Superior temporal gyrus (tissue), 1 donor: ENCODE measurements at regions not wholly inside any gene's neighbourhood (a gene's known extent, or its start where the extent isn't known, plus 50 kb on each side); places are given as distances from the start of the nearest gene placed in this dataset.

ENCODE experiments used
- DNase-seq: peaks from one replicate; pipeline ENCODE4 v3.0.0-alpha.2; 2016; ENCODE audit errors: extremely low spot score

DNA sequence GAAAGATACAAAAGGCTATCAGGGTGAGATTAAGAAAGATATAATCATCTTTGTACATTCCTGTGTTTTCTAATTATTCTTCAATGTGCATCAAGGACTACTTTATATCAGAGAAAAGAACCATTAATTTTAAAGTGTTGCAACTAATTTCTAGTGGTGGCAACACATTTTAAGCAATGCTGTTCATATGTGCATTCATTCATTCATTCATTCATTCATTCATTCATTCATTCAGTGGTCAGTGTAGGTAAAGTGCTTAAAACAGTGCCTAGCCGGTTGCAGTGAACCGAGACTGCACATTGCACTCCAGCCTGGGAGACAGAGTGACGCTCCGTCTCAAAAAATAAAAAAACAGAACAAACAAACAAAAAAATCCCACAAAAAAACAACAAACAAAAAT, 155.7 kb upstream of the ZNF536 start:
- DNase-seq: no peak

DNA sequence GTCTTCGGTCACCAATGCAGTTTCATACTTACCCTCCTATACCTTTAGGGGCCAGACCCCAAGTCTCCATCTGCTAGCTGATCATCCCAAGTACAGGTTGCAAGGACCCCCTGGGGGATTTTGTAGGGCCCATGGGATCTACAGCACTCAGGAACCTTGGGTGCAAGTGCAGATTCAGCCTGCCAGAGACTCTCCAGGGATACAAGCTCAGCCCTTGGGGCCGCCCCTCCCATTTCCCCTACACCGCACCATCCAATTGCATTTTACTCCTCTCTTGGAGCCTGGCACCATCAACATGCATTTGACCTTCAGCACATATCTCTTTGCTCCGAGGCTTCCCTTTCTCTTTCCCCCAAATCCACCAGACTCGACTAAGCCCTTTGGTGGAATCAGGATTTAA, 154.7 kb upstream of the ZNF536 start:
- DNase-seq: no peak

DNA sequence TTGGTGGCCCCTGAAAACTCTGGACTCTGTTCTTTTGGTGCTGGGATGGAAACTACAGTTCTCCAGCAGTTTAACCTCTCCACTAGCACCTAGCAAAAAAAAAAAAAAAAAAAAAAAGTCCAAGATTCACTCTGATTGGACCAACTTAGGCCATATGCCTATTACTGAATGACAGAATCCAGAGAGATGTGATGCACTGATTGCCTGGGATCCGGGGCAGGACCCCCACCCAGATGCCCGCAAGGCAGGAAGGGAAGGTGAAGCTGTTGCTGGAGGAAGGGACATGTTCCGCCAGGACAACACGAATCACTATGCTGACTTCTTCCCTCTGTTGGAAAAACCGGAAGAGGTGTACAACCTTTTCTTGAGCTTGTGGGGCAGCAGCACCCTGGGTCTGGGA, 152.5 kb upstream of the ZNF536 start:
- no peak for DNase-seq

DNA sequence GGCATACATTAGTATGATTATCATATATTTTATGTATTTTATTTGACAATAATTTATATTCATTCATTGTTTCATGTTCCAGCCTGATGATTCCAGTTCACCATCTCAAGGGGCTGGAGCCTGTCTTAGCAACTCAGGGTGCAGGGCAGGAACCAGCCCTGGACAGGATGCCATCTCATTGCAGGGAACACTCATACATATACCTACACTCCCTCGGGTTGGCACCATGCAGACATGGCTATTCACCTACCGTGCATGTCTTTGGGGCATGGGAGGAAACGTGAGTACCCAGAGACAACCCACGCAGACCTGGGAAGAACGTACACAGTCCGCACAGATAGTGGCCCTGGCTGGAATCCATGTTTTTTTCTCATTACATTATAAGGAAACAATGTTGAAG, 151.0 kb upstream of the ZNF536 start:
- no peak for DNase-seq

DNA sequence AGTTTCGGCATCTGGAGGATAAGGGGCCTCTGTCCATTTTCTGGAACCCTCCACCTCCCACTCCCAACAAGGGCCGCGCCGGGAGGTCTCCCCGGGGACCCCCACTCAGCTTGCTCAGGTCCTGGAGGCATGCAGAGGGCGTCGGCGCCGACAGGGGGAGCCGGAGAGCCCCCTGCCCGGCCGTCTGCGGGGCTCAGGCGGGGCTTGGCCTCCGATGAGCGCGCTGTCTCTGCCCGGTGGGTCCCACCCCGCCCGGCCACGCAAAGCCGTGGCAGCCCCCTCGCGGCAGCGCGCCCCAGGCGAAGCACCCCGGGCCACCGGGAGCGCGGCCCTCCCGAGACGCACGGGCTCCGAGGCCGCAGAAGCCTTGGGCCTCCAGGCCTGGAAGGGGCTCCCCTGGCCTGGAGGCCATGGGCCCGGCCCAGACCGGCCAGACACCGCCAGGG, 149.7 kb upstream of the ZNF536 start:
- no peak for DNase-seq

DNA sequence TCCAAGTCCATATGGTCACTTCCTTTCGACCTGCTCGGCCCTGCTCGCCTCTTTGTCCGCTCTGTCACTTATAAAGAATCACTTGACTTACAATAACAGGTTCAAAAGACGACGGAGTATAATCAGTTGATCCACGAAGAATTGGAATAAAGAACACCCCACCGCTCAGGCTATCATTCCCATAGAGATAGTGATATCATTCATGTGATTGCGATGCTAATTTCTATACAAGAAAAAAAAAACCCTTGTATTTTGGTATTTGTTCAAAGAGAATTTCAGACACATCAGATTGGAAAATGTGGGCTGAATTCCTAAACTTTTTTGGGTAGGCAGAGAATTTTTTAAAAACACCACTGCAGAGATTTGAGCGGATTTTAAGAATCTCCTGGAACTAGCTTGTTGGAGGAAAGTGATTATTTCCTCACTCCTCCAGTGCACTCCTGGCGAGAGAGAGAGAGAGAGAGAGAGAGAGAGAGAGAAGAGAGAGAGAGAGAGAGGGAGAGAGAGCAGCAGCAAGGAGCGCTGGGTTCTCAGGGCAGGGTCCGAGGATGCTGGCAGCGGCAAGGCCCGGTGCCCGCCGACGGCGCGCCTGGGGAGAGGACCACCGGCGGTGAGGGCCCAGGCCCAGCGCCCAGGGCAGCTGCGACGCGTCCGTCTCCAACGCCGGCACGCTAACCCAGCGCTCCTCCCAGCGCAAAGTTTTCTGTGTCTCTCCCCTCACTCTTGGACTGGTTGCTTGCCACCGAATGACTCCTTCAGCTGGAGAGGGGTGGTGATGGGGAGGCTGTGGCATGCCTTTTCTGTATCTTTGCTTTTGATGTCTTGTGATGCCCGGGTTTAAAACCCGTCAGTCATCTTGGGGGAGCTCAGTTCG, 149.0 kb upstream of the ZNF536 start:
- DNase-seq: peak; percentile 50

DNA sequence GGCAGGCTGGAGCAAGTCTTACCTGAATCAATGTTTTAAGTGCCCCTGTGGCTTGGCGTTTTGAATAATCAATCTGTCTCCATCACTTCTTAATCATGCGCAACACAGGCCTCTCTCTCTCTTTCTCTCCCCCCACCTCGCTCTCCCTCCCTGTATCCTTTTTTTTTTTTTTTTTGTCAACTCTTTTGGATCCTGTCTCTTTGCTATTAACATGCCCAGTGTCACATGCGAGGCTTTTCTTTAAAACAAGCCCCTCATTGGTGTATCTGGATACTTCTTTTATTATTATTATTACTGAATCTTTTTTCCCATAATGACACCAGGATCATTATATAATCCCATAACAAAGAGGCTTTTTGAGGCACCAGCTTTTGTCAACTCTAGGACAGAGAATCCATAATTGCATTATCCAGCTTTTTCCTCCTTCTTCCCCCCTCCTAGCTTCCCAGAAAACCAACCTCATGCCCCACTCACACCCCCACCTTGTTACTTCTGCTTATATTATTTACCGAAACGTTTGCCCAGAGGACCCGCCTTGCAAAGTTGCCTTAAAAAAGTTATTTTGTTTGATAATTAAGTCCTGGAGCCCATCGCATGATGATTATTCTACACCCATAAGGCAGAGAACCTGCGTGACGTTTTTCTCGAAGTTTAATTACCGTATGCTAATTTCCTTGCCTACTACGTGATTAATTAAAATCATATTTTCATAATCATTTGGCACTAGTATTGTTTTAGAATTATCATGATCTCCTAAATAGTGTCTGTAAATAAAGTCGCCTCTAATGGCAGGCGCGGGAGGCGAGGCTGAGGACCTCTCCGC, 148.1 kb upstream of the ZNF536 start:
- peak; percentile 65 for DNase-seq

DNA sequence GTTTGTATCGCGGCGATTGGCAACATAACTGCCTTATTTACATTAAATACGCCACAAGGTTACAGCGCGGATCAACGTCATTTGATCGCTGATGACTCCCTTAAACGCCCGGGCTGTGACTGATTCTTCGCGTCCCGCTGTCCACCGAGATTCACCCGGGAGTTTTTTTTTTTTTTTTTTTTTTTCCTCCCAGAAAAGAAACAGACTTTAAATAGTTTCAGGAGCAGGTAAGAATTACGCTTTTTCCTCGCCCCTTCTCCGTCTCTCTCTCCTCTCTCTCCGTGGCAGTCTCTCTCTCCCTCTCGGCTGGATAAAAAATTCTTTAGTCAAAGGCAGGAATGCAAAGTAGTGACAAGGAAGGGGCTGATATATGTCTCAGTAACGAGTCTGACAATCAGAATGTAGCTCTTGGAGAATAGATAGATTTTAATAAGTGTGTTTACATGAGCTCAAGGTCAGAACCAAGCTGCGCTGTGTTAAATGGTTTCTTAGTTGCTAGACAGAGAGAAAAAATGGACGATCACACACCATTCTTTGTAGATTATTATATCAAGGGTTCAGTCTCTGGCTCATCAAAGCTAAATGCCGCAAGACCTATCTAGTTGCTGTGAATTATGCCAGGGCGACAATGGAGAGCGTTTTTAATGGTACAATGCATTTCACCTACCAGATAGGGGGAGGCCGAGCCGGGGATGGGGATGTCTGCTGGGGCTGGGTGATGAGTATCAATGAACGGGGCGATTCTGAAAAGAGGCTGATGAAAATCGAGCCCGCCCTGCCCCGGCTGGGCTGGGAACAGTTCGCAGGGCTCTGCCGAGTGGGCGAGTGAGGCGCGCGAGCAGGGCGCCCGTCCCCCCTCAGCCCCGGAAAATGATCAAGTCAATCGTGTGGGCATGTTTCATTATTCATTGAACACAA, 147.2 kb upstream of the ZNF536 start:
- DNase-seq: peak; percentile 80

DNA sequence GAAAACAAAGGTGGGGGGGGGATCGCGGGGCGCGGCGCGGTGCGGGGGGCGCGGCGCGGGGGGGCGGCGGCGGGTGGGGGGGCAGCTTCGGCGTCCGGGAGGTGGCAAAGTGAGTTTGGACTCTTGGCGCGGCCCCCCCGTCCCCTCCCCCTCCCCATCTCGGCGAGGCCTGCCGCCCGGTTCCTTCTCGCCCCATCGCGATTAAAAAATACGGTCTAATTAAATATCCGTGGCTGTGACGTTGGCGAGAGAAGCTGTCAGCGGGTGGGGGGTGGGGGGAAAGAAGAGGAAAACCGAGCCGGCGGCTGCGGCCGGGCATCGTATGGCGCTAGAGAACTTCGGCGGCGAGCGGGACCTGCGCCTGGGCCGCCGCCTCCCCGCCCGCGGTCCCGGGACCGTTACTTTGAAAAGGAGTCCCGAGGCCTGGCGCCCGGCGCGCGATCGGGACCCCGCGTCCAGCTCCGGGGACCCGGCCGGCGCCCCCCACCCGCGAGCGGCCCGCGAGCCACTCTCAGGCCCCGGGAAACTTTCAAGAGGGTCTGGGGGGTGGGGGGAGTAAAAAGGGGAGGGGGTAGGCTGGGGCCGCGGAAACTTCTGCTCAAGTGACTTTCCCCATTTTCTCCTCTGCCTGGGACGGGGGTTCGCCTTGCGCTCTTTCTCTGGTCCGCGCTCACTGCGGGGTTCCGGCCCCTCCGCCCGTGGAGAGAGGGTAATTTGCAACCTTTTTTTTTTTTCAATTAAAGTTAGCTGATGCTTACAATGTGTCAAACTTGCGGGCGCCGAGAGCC, 146.3 kb upstream of the ZNF536 start:
- DNase-seq: no peak

DNA sequence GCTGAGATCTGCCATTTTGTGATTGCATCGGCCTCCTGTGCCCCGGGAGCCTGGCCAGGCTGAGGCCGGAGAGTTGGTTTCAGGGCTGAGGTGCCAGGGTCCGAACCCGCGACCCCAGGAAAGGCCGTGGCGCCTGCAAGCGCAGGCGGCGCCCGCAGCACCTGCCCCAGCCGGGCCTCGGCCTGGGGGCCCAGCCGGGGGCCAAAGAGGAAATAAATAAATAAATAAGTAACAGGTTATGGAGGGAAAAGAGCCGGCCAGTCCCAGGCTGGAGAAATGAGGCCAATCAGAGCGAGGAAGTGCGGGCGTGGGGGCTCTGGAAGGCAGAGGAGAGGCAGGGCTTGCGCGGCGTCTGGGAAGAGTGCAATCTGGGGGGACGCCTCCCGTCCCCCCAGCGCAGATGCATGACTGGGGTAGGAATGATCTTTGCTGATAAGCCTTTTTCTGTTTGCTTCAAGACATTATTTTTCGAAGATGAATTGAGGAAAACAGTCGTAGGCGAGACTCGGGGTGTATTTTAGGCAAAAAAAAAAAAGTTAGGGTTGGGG, 145.6 kb upstream of the ZNF536 start:
- DNase-seq: peak; percentile 58

DNA sequence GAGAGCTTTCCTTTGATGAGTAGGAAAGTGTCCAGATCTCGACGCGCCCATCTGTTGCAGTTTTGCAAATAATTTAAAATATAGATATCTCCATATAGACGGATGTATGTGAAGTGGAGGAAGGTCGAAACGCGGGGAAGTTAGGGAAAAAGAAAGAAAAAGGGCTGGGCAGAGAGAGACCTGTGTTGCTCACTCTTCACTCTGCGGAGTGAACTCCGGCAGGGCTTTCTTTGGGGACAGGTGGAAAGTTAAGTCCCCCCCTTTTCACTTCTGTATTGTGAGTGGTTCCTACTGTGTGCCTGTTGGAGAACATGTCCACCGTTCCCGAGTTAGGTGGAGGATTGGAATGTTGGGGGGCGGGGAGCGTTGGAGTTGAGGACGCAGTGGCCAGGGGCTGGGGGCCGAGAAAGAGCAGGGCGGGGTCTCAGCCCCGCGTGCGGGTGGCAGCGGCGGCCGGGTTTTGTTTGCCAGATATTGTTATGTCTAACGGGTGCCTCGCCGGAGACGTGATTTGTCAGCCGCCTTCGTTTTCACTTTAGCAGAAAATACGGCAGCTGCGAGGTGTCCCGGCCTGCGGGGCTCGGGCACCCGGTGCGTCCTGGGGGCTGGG, 145.1 kb upstream of the ZNF536 start:
- peak; percentile 33 for DNase-seq

DNA sequence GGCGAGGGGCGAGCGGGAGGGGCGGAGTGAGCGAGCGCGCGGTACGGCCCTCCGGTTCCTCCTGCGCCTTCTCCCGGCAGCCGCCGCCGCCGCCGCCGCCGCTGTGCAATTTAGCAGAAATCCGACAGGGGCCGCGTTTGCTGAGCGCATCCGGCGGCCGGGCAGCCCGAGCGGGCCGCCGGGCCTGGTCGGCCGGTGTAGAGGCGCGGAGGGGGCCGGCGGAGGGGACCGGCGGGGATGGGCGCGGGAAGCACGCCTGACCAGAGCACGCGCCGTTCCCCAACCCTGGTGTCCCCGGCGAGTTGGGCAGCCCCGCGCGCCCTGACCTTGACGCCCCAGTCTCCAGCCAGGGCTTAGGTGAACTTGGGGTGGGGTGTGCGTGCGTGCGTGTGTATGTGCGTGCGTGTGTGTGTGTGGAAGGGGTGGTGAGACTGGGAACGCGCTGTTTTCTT, 144.5 kb upstream of the ZNF536 start:
- peak; percentile 81 for DNase-seq

DNA sequence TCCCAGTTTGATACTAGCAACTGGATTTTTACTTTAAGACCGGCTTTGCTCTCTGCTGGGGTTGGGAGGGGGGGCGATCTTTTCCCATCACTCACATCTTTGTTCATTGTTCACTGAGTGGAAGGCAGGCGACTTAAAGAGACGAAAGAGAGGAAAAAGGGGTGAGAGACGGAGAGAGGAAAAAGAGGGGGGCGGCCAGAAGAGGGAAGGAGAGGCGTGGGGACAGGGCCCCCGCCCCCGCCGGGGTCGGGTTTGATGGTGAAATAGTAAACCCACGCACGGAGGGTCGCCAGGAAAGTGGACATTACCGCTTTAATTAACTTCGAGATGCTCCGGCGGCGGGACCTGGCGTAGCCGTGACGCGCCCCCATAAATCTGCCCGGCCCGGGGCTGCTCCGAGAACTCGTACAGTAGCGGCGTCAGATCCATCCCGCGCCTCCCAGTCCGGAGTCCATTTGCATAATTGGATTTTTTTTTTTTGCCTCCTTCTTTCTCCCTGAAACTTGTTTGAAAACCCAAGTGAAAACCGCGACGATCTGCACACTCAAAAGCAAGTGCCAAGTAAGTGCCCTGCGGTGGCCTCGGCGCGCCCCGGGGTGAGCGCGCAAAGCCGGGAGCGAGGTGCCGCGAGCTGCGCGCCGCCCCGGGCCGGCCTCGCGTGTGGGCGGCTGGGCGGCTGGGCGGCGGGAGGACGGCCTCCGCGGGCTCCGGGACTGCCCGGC, 143.9 kb upstream of the ZNF536 start:
- DNase-seq: peak; percentile 50

DNA sequence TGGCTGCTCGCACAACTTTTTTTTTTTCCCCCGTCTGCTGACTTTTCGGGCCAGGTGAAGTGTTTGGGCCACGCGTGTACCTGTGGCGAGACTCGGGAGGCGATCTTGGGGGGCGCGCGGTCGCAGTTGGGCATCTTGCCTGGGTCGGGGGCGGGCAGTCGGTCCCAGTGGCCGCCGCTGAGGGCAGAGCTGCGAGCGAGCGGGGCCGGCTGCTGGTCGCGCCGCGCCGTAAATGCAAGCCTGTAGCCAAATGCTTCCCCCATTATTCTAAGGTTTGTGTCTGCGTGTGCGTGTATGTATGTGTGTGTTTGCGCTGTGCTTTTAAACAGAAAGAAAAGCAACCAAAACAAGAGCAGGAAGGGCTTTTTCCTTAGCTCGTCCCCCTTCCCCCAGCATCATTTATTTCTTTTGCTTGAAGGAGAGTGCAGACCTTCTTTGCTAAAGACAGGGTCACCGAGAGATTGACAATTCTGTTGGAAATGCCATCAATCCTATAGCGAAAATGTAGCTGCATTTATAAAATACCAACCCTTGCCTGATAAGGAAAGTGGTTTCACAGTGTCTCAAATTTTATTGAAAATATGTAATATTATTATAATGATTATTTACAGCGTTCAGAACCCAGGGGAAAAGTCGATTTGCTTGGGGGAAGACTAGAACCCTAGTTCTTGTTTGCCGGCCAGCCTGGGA, 143.2 kb upstream of the ZNF536 start:
- DNase-seq: peak; percentile 53

DNA sequence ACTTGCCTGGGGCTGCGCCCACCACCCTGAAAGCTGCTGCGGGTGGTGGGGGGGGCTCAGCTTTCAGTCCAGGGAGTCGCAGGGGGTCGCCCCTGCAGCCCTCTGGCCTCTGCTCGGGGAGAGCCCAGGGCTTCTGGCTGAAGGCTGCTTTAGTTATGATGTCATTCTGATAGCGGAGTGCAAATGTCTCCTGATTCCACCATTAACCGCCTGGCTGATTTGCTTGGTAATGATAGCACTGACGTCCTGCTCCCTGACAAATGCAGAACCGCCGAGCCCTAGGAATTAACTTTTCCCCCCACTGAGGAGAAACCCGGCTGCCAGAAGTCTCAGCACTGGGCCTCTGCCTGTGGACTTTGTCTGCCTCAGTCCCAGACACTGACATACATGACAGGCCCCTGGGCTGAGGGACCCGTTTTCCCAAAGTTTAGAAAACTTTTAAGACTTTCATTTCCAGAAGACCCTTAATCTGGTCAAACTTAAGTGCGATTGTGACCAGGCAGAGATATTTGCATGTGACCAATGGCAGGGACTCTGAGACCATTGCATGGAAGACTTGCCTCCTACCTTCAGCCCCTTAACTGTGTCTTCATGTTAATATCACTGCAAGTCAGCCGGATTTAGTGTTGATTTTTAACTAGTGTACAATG, 142.5 kb upstream of the ZNF536 start:
- peak; percentile 68 for DNase-seq

DNA sequence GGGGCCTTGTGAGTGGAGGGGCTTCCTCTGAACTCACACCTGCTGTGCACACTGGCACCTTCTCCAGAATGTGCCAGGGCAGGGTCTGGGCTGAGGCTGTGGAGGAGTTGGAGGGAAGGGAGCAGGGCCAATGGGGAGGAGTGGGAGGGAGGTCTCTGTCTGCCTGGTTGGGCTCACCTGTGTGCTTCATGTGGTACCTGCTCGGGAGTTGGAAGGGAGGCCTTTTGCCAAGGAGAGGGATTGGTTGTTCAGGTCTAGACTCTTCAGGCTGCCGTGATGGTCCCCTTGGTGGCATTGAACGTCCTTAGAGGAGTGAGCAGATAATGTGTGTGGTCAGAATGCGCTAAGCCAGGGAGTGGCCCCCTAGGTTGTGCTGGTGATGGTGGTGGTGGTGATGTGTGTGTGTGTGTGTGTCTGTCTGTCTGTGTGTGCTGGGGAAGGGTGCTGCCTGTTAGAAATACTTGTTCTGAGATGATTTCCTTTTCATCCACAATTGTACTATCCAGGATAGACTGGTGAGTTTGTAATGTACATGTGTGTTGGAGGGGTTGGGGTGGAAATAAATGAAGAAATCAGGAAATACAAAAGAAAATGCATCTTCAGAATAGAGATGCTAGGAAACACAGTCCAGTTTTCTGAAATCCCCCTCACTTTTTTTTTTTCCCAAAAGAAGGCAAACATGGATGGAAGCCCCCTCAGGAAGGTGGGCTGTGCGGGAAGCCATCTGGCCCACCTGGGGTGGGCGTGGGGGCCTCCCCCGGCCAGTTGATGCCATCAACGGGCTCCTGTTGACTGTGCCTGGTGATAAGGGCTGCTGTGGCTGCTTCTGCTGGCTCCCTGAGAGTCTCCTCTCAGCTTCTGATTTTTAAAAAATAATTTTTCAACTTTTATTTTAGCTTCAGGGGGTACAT, 140.5 kb upstream of the ZNF536 start:
- no peak for DNase-seq

DNA sequence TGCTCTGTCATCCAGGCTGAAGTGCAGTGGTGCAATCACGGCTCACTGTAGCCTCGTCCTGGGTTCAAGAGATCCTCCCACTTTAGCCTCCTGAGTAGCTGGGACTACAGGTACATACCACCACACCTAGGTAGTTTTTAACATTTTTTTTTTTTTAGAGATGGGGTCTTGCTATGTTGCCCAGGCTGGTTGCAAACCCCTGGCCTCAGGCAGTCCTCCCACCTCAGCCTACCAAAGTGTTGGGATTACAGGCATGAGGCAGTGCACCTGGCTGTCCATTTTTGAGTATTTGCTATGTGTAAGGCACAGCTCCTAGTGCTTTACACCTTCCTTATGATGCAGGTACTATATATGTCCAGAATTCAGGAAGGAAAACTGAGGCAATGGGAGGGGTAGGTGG, 138.8 kb upstream of the ZNF536 start:
- DNase-seq: no peak
